H9 (cell line): ENCODE measurements at regions not wholly inside any gene's neighbourhood (a gene's known extent, or its start where the extent isn't known, plus 50 kb on each side); places are given as distances from the start of the nearest gene placed in this dataset.

Experiments used
- DNase-seq: peaks from one replicate; pipeline ENCODE4 v3.0.0-alpha.2; 2017
- H2AFZ ChIP-seq: one replicate; pipeline ENCODE4 v1.6.1; 2013; ENCODE audit warnings: mild to moderate bottlenecking, low read length, control low read depth, moderate library complexity
- H2AK5ac ChIP-seq: 2 replicates; pipeline ENCODE4 v1.6.1; 2013; ENCODE audit warnings: low read length, control low read depth, mixed read lengths; ENCODE audit not compliant: insufficient read length
- H2BK120ac ChIP-seq: one replicate; pipeline ENCODE4 v1.6.1; 2013; ENCODE audit warnings: low read depth, mild to moderate bottlenecking, low read length, control low read depth, inconsistent platforms; ENCODE audit not compliant: poor library complexity, severe bottlenecking
- H2BK12ac ChIP-seq: 2 replicates; pipeline ENCODE4 v1.6.1; 2013; ENCODE audit warnings: low read length, control low read depth, mixed read lengths, low read depth; ENCODE audit not compliant: insufficient read length
- H2BK15ac ChIP-seq: 2 replicates; pipeline ENCODE4 v1.6.1; 2013; ENCODE audit warnings: low read depth, low read length, control low read depth
- H2BK20ac ChIP-seq: one replicate; pipeline ENCODE4 v1.6.1; 2013; ENCODE audit warnings: low read depth, mild to moderate bottlenecking, low read length, control low read depth, inconsistent platforms; ENCODE audit not compliant: poor library complexity, severe bottlenecking
- H2BK5ac ChIP-seq: 2 replicates; pipeline ENCODE4 v1.6.1; 2013; ENCODE audit warnings: low read length, control low read depth, mixed read lengths; ENCODE audit not compliant: insufficient read length
- H3K14ac ChIP-seq: 2 replicates; pipeline ENCODE4 v1.6.1; 2013; ENCODE audit warnings: low read length, control low read depth; ENCODE audit not compliant: insufficient read depth
- H3K18ac ChIP-seq: 2 replicates; pipeline ENCODE4 v1.6.1; 2013; ENCODE audit warnings: low read depth, mild to moderate bottlenecking, mixed read lengths, low read length, control low read depth; ENCODE audit not compliant: insufficient read length
- H3K23ac ChIP-seq: 2 replicates; pipeline ENCODE4 v1.6.1; 2013; ENCODE audit warnings: low read length, control low read depth, mixed read lengths, low read depth; ENCODE audit not compliant: insufficient read length
- H3K23me2 ChIP-seq: 2 replicates; pipeline ENCODE4 v1.6.1; 2013; ENCODE audit warnings: low read depth, mild to moderate bottlenecking, mixed read lengths, low read length, control low read depth; ENCODE audit not compliant: insufficient read length, poor library complexity, severe bottlenecking
- H3K27ac ChIP-seq: 2 replicates; pipeline ENCODE4 v1.5.1; 2013; ENCODE audit warnings: low read length, control low read depth, mixed read lengths, low read depth; ENCODE audit not compliant: insufficient read length
- H3K27me3 ChIP-seq: 2 replicates; pipeline ENCODE4 v1.6.1; 2013; ENCODE audit warnings: low read length, control low read depth, inconsistent platforms; ENCODE audit not compliant: insufficient read depth
- H3K4ac ChIP-seq: 2 replicates; pipeline ENCODE4 v1.6.1; 2013; ENCODE audit warnings: low read depth, mild to moderate bottlenecking, control low read depth, inconsistent platforms, low read length, moderate library complexity
- H3K4me1 ChIP-seq: 2 replicates; pipeline ENCODE4 v1.6.1; 2013; ENCODE audit warnings: low read length, control low read depth, inconsistent platforms; ENCODE audit not compliant: insufficient read depth
- H3K4me2 ChIP-seq: 2 replicates; pipeline ENCODE4 v1.6.1; 2013; ENCODE audit warnings: low read length, control low read depth, mixed read lengths; ENCODE audit not compliant: insufficient read length, insufficient read depth
- H3K56ac ChIP-seq: 2 replicates; pipeline ENCODE4 v1.6.1; 2013; ENCODE audit warnings: low read depth, mild to moderate bottlenecking, mixed read lengths, low read length, control low read depth; ENCODE audit not compliant: insufficient read length
- H3K79me1 ChIP-seq: 2 replicates; pipeline ENCODE4 v1.6.1; 2013; ENCODE audit warnings: low read depth, mild to moderate bottlenecking, moderate library complexity, low read length, control low read depth, inconsistent platforms; ENCODE audit not compliant: insufficient read depth, poor library complexity, severe bottlenecking
- H3K79me2 ChIP-seq: 2 replicates; pipeline ENCODE4 v1.6.1; 2013; ENCODE audit warnings: low read length, control low read depth, inconsistent platforms; ENCODE audit not compliant: insufficient read depth
- H3K9ac ChIP-seq: 2 replicates; pipeline ENCODE4 v1.6.1; 2013; ENCODE audit warnings: low read length, control low read depth, mixed read lengths; ENCODE audit not compliant: insufficient read length; ENCODE audit errors: extremely low read depth
- H3K9me3 ChIP-seq: one replicate; pipeline ENCODE4 v1.6.1; 2013; ENCODE audit warnings: low read depth, low read length, inconsistent platforms; ENCODE audit not compliant: control insufficient read depth
- H3T11ph ChIP-seq: one replicate; pipeline ENCODE4 v1.6.1; 2013; ENCODE audit warnings: mild to moderate bottlenecking, low read length, control low read depth, inconsistent platforms
- H4K20me1 ChIP-seq: one replicate; pipeline ENCODE4 v1.6.1; 2013; ENCODE audit not compliant: control insufficient read depth, insufficient read length, insufficient read depth
- H4K5ac ChIP-seq: 2 replicates; pipeline ENCODE4 v1.6.1; 2013; ENCODE audit warnings: low read depth, mild to moderate bottlenecking, mixed read lengths, low read length, control low read depth; ENCODE audit not compliant: insufficient read length
- H4K8ac ChIP-seq: replicated peaks from 2 replicates; pipeline ENCODE4 v1.6.1; 2013; ENCODE audit warnings: low read length, control low read depth, mixed read lengths, low read depth; ENCODE audit not compliant: insufficient read length
- H4K91ac ChIP-seq: 2 replicates; pipeline ENCODE4 v1.6.1; 2013; ENCODE audit warnings: low read depth, mild to moderate bottlenecking, moderate library complexity, mixed read lengths, low read length, control low read depth; ENCODE audit not compliant: insufficient read length
- H3K27ac Mint-ChIP-seq, 3 experiments: 2 replicates in 2 of 3; 3 replicates in 1 of 3; pipeline ENCODE4 v1.8.0; 2020 to 2021; ENCODE audit warnings: mixed read lengths in 3 of 3, mild to moderate bottlenecking in 1 of 3, moderate library complexity in 1 of 3
- H3K27me3 Mint-ChIP-seq: 2 replicates; pipeline ENCODE4 v1.8.0; 2021; ENCODE audit warnings: low read depth, mild to moderate bottlenecking, moderate library complexity, mixed read lengths
- H3K36me3 Mint-ChIP-seq, 3 experiments: 2 replicates in 2 of 3; 3 replicates in 1 of 3; pipeline ENCODE4 v1.8.0; 2020 to 2021; ENCODE audit warnings: low read depth in 3 of 3, mixed read lengths in 3 of 3; ENCODE audit not compliant: insufficient read depth in 1 of 3
- H3K4me1 Mint-ChIP-seq, 2 experiments: 2 replicates each; pipeline ENCODE4 v1.8.0; 2020; ENCODE audit warnings: mixed read lengths in 2 of 2
- H3K4me3 Mint-ChIP-seq, 2 experiments: 2 replicates in 1 of 2; 3 replicates in 1 of 2; pipeline ENCODE4 v1.8.0; 2020 to 2021; ENCODE audit warnings: mild to moderate bottlenecking in 2 of 2, mixed read lengths in 2 of 2, moderate library complexity in 1 of 2
- H3K9me3 Mint-ChIP-seq, 2 experiments: 2 replicates in 1 of 2; 3 replicates in 1 of 2; pipeline ENCODE4 v1.8.0; 2020; ENCODE audit warnings: mild to moderate bottlenecking in 2 of 2, mixed read lengths in 2 of 2, moderate library complexity in 1 of 2
- WGBS: extraction: QIAGEN DNeasy Blood & Tissue Kit; methylation state at CpG from one replicate; pipeline ENCODE4 v1.1.7; 2013; ENCODE audit warnings: missing lambda C conversion rate, low lambda C conversion rate, mixed read lengths; ENCODE audit not compliant: insufficient read length; ENCODE audit errors: extremely low coverage; 5-methylcytosine and 5-hydroxymethylcytosine counted together
- TF ChIP-seq, protein P1 (sequence below): fragments of 200-600 bp; sonication (generic); conservative IDR thresholded peaks from 3 replicates; pipeline ENCODE4 v1.8.0; 2021; ENCODE audit warnings: antibody characterized with exemption, mild to moderate bottlenecking

- TF ChIP-seq, protein P1, sequence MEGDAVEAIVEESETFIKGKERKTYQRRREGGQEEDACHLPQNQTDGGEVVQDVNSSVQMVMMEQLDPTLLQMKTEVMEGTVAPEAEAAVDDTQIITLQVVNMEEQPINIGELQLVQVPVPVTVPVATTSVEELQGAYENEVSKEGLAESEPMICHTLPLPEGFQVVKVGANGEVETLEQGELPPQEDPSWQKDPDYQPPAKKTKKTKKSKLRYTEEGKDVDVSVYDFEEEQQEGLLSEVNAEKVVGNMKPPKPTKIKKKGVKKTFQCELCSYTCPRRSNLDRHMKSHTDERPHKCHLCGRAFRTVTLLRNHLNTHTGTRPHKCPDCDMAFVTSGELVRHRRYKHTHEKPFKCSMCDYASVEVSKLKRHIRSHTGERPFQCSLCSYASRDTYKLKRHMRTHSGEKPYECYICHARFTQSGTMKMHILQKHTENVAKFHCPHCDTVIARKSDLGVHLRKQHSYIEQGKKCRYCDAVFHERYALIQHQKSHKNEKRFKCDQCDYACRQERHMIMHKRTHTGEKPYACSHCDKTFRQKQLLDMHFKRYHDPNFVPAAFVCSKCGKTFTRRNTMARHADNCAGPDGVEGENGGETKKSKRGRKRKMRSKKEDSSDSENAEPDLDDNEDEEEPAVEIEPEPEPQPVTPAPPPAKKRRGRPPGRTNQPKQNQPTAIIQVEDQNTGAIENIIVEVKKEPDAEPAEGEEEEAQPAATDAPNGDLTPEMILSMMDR: no peak
- Histone ChIP-seq H3K27ac (no peak overlapping the region), H3K9me3 (no peaks in the 10 kb centered on the region), H3K23me2 (no peaks in the 10 kb centered on the region), H3K18ac (no peak overlapping the region), H3K23ac (no peak overlapping the region), H4K5ac (no peak overlapping the region), H3K56ac (no peak overlapping the region), H4K8ac (no peak overlapping the region), H3K4me1 (peaks cover 5% of the 10 kb centered on the region; the same call in 1 of the 2 replicates), H3K79me1 (no peaks in the 10 kb centered on the region), H4K20me1 (no peaks in the 10 kb centered on the region), H3K4me2 (no peak overlapping the region), H2BK15ac (no peak overlapping the region), H2AK5ac (no peak overlapping the region), H3K14ac (no peak overlapping the region), H2BK120ac (no peak overlapping the region), H3K27me3 (no peaks in the 10 kb centered on the region), H2AFZ (no peak overlapping the region), H2BK5ac (no peak overlapping the region), H3K79me2 (no peaks in the 10 kb centered on the region), H3T11ph (no peak overlapping the region), H2BK12ac (no peak overlapping the region), H3K9ac (no peak overlapping the region), H3K4ac (no peak overlapping the region), H2BK20ac (no peak overlapping the region), H4K91ac (no peak overlapping the region)
- peaks cover 9% of the 10 kb centered on the region in 2 experiments for H3K4me1 Mint-ChIP-seq
- H3K27ac Mint-ChIP-seq: no peak overlapping the region
- DNase-seq: no peak
- H3K27me3 Mint-ChIP-seq: peaks cover 2% of the 10 kb centered on the region; the same call in 1 of the 2 replicates
- no peak overlapping the region for H3K4me3 Mint-ChIP-seq
- no peaks in the 10 kb centered on the region; a peak in 2 of 7 replicates for H3K36me3 Mint-ChIP-seq
- H3K9me3 Mint-ChIP-seq: no peaks in the 10 kb centered on the region
- WGBS: no CpG with 5 or more reads among the region's 6 CpGs
These were observed 128.3 kb upstream of the ARHGAP28 start for GRCh38 chr18:6601241-6601640.
